NCI-H82 treated with DMSO at 0.1 percent for 48 hours (cell line): ENCODE measurements at regions not wholly inside any gene's neighbourhood (a gene's known extent, or its start where the extent isn't known, plus 50 kb on each side); places are given as distances from the start of the nearest gene placed in this dataset.

Source experiments
- DNase-seq: peaks from one replicate; lab custom pipeline; 2025; ENCODE audit not compliant: unreplicated experiment; lab: John Stamatoyannopoulos, UW

GRCh38 chr7:41306486-41306885 is 396.4 kb downstream of the INHBA start:
- DNase-seq = no peak

GRCh38 chr7:41305001-41305400 is 397.9 kb downstream of the INHBA start:
- no peak for DNase-seq

- DNase-seq = no peak
These were observed 399.2 kb downstream of the INHBA start for GRCh38 chr7:41303709-41304108.

- DNase-seq = no peak
These were observed 404.5 kb downstream of the INHBA start for GRCh38 chr7:41298409-41298808.

GRCh38 chr7:41297166-41297565 is 405.7 kb downstream of the INHBA start:
- DNase-seq = no peak

- DNase-seq = no peak
These were observed 407.5 kb downstream of the INHBA start for GRCh38 chr7:41295455-41295815.

GRCh38 chr7:41294556-41295454 is 408.1 kb downstream of the INHBA start:
- DNase-seq = no peak

GRCh38 chr7:41292487-41292886 is 410.4 kb downstream of the INHBA start:
- DNase-seq = no peak

- no peak for DNase-seq
These were observed 415.1 kb downstream of the INHBA start for GRCh38 chr7:41287559-41288335.

GRCh38 chr7:41280491-41280890 is 422.4 kb downstream of the INHBA start:
- no peak for DNase-seq

GRCh38 chr7:41277561-41277960 is 425.3 kb downstream of the INHBA start:
- no peak for DNase-seq

- no peak for DNase-seq
These were observed 427.6 kb downstream of the INHBA start for GRCh38 chr7:41275255-41275654.

- DNase-seq = no peak
These were observed 428.7 kb downstream of the INHBA start for GRCh38 chr7:41274179-41274578.

GRCh38 chr7:41272664-41273063 is 430.2 kb downstream of the INHBA start:
- no peak for DNase-seq

- no peak for DNase-seq
These were observed 434.0 kb downstream of the INHBA start for GRCh38 chr7:41268878-41269277.

- DNase-seq = no peak
These were observed 441.8 kb downstream of the INHBA start for GRCh38 chr7:41261080-41261479.

- no peak for DNase-seq
These were observed 445.2 kb downstream of the INHBA start for GRCh38 chr7:41257660-41258059.

- peak; percentile 34 for DNase-seq
These were observed 446.5 kb downstream of the INHBA start for GRCh38 chr7:41256186-41256945.

GRCh38 chr7:41255716-41256115 is 447.2 kb downstream of the INHBA start:
- DNase-seq = no peak

- DNase-seq = no peak
These were observed 447.8 kb downstream of the INHBA start for GRCh38 chr7:41255113-41255512.

GRCh38 chr7:41252957-41253356 is 449.9 kb downstream of the INHBA start:
- DNase-seq = no peak
